ENCODE measurements at regions not wholly inside any gene's neighbourhood (a gene's known extent, or its start where the extent isn't known, plus 50 kb on each side); places are given as distances from the start of the nearest gene placed in this dataset.
A peak's percentile ranks its signal among the peaks of the same experiment; 100 is the strongest.

DNA sequence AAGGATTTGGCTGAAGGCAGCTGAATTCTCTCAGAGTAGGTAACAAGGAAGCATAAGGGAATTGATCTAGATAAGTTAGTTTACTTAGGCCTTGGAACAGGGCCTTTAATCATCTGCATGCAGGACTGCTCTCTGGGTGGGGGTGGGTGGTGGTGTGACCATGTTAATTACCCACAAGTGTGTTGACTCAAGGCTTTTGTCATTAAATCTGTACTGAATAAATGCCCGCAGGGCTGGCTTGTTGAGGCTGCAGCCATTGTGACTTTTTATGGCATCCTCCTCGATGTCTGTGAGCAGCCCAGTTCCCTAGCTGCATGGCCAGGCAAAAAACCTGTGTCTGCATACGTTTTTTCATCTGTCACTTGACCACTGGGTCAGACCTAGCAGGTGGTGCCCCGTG lies 63.5 kb upstream of the ASCC3 start:
- no peak for ATAC-seq
- intact Hi-C loops (cut with DNase I, micrococcal nuclease), result no loop called here
- no peak for DNase-seq

DNA sequence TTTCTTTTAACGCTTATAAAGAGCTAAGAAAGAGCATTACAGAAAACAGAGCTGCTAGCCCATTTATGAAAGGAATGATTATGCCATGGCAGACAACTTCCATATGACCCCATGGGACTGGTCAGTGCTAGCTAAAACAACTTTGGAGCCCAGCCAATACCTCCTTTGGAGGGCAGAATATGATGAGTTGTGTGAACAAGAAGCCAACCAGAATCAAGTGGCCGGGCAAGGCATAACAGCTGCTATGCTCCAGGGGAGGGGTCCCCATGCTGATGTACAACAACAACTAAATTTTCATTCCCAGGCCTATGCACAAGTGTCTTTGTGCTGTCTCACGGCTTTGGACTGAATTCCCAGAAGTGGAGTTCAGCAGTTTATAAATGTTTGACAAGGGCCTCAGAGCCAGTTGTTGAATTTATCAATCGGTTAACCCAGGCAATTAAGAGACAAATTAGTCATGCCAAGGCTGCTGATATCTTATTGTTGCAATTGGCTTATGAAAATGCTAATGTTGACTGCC lies 65.0 kb upstream of the ASCC3 start:
- intact Hi-C loops (cut with DNase I, micrococcal nuclease), result no loop called here
- DNase-seq, result no peak
- ATAC-seq, result no peak

DNA sequence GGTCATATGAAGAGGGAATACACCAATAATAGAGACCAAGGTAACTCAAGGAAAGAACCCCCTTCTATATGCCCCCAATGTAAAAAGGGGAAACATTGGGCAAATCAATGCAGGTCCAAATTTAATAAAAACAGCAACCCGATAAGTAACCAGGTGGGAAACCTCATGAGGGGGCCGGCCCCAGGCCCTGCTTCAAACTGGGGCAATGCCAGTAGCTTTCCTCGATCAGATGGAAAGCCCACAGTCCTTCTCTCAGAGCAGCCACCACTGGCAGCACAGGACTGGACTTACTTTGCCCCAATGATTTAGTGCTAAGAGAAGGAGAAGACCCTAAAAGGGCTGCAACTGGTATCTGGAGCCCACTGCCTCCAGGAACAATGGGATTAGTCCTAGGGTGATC lies 65.6 kb upstream of the ASCC3 start:
- ATAC-seq, result no peak
- intact Hi-C loops (cut with DNase I, micrococcal nuclease), result no loop called here
- DNase-seq, result no peak

DNA sequence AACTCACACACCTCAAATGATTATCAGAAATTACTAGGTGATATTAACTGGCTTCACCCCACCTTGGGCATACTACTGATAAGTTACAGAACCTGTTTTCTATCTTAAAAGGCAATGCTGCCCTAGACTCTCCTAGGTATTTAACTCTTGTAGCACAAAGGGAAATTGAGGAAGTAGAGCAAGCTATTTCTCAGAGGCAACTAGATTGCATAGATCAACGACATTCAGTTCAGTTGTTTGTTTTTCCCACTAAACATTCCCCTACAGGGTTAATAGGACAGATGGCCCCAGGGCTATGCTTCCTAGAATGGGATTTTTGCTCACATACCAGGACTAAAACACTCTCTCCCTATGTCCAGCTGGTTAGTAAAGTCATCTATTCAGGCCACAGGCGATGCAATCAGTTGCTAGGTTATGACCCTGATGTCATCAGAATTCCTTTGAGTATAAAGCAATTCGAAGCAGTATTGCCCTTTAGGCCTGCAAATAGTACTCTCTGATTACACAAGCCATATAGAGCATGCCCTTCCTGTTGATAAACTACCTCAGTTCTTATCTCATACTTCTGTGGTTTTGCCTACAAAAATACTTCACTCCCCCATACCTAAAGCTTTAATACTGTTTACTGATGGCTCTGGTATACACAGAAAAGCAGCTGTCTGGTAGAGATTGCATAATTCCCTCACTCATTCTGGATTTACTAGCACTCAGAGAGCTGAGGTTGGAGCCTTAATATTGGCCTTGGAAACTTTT lies 67.4 kb upstream of the ASCC3 start:
- peak; percentile 94 for ATAC-seq
- intact Hi-C loops (cut with DNase I, micrococcal nuclease), result no loop called here
- no peak for DNase-seq

DNA sequence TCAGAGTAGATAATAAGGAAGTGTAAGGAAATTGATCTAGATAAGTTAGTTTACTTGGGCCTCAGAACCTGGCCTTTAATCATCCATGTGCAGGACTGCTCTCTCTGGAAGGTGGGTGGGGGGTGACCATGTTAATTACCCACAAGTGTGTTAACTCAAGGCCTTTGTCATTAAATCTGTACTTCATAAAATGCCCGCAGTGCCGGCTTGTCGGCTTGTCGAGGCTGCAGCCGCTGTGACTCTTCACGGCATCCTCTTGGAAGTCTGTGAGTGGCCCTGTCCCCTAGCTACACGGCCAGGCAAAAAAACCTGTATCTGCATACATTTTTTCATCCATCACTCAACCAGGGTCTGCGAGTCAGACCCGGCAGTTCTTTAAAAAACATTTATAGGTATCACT lies 70.9 kb upstream of the ASCC3 start:
- intact Hi-C loops (cut with DNase I, micrococcal nuclease), result no loop called here
- DNase-seq (peak in 1 of 2 donors; percentile 15), ATAC-seq (peak; percentile 74)

DNA sequence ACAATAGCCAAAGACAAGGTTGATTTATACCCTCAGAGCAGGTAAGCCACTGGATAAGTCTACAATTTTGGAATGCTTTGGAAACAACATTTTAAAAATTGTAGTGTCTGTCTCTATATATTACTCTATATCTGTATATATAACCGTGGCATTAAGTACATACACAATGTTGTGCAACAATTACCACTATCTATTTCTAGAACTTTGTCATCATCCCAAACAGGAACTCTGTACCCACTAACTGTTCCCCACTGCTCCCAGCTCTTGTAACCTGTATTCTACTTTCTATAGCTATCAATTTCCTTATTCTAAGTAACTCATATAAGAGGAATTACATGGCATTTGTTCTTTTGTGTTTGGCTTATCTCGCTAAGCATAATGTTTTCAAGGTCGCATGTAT lies 78.2 kb upstream of the ASCC3 start:
- DNase-seq, result no peak
- intact Hi-C loops (cut with DNase I, micrococcal nuclease), result no loop called here
- ATAC-seq, result no peak

DNA sequence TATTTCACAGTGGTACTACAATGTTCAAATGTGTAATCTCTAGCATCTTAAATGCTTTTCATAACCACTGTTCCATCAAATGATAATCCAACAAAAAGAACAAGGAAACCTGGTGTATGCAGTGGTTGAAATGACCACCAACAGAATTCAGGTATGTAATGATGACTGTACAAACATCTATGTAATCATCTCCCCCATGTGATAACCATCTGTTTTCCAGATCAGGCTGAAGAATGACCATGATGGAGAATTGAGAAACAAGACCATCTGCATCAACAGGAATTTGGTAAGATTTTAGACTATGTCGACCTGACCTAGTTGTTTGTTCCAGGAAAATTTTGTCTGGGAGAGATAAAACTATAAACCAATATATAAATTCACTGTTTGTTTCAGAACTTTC lies 81.3 kb upstream of the ASCC3 start:
- no peak for DNase-seq
- ATAC-seq, result no peak
- intact Hi-C loops (cut with DNase I, micrococcal nuclease), result no loop called here

DNA sequence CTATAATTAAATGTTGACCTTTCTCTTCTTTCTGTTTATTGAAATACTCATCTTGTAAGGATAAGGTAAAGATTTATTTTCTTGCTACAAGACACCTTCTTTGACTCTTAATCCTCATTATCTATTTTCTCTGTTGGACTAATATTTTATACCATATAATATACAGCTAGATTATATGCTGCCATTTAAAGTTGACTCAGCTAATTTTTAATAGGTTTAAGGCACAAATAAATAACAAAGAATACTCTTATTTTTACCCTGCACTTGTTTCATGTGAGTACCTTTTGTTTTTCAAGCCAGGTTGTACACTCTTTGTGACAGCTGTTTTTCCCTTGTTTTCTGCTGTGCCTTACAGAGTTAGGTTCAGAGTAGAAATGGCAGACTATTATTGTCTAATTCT lies 83.9 kb upstream of the ASCC3 start:
- intact Hi-C loops (cut with DNase I, micrococcal nuclease), result no loop called here
- DNase-seq (no peak), ATAC-seq (no peak)

DNA sequence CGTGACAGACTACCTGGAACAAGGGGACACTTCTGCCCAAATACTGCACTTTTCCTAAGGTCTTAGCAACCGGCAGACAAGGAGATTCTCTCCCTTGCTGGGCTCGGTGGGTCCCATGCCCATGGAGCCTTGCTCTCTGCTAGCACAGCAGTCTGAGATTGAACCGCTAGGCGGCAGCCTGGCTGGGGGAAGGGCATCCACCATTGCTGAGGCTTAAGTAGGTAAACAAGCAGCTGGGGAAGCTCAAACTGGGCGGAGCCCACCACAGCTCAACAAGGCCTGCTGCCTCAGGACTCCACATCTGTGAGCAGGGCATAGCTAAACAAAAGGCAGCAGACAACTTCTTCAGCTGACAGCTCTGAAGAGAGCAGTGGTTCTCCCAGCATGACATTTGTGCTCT lies 87.8 kb upstream of the ASCC3 start:
- ATAC-seq (no peak), DNase-seq (no peak)
- intact Hi-C loops (cut with DNase I, micrococcal nuclease), result no loop called here

DNA sequence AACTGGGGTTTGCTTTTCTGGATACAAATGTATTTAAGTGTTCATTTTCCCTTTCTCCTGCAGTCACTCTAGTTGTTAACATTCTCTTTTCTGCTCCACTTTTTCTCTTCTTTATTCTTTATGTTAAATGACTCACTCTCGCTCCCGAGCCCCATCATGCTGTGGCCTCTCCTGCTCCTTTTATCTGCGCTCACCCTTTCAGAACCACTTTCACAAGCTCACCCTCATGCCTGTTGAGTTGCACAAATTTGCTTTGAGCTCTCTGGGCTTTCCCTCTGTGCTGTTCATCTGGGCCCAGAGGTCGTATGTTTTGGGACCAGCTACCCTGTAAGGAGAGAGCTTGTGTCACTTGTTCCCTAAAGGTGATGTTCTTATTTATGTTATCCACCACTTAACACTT lies 98.1 kb upstream of the ASCC3 start:
- no peak for DNase-seq
- intact Hi-C loops (cut with DNase I, micrococcal nuclease), result no loop called here
- ATAC-seq, result no peak

DNA sequence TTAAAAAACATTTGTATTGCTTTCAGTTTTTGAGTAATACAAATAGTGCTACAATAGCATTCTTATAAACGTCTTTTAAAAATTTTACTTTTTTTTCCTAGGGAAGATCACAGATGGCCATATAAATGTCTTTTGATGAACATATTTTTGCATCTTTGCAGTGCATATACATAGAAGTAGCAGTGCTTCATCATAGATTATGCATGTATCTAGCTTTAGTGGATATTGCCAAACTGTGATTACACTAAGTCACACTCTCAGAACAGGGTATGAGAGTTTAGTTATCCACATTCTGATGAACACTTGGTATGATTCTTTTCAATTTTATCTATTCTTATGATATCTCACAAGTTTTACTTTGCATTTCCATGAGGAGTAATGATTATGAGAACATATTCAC lies 99.8 kb upstream of the ASCC3 start:
- ATAC-seq (no peak), DNase-seq (no peak)
- intact Hi-C loops (cut with DNase I, micrococcal nuclease), result no loop called here

DNA sequence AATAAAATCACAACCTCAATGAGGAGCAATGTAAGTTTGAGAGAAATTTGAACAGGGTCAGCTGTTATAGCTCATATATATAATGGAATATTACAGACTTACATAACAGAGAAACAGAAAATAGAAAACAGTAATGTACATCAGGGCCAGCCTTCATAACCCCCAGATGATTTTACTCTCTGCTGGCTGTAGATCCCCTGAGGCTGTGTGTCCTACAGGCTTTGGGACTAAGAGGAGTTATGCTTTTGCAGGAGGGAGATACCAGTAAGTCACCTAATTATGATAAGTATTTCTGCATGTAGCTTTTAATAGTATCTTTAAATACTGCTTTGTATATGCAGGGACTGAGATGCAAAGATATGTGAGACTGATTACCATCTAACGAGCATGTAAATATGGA lies 105.8 kb upstream of the ASCC3 start:
- DNase-seq, result no peak
- ATAC-seq, result no peak
- intact Hi-C loops (cut with DNase I, micrococcal nuclease), result no loop called here

DNA sequence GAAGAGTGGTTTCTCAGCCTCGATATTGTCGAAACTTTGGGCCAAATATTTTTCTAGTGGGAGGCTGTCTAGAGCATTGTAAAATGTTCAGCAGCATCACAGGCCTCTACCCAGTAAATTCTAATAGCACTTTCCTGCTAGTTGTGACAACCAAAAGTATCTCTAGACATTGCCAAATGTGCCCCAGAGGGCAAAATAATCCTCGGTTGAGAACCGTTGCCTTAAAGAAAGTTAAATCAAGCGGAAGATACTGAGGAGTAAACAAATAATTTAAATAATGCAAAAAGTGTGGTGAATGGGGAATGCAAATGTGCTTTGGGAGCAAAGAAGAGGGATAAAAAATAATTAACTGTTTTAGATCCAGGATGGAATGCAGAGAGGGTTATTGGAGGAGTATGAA lies 106.4 kb upstream of the ASCC3 start:
- intact Hi-C loops (cut with DNase I, micrococcal nuclease), result no loop called here
- DNase-seq, result no peak
- ATAC-seq, result no peak

DNA sequence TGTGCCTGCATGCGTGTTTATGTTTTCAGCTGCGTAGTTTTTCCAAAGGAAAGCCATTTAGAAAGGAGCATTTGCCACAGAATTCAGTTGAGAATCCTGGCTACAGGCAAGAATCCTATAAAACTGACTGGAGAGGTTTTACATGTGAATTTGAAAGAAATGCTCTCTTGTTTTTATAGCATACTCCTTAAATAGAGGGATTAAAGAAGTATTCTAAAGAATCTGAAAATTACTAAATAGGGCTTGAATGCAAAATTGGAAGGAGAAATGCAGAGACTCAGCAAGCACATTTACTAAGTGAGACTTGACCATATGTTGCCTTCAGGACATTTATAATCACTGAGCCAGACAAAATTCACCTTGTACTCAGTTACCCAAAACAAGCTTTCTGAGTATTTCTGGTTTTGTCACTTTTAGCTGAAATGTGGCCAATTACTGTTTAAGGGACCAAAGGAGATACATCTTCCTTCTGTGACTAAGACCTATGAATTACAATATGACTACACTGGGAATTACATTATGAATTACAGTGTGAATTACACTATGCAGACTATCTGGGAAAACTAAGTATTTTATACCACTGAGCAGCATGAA lies 107.4 kb upstream of the ASCC3 start:
- ATAC-seq (no peak), DNase-seq (no peak)
- intact Hi-C loops (cut with DNase I, micrococcal nuclease), result no loop called here

DNA sequence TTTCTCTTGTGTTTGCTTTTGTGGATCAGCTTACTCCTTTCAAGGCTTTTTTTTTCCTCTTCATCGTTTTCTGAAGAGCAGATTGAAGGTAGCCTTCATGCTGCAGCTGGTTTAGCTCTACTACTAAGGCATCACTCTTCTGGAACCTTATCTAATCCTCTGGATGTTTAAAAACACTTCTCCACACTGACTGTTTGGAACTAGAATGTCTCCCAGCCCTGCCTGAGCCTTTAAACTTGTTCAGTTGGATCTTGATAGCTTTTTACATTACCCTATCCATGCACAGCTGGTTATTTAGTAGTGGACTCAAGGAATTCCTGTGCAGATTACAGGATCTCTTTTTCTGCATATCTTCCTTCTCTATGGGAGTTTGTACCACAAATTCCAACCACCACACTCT lies 108.9 kb upstream of the ASCC3 start:
- ATAC-seq (no peak), DNase-seq (no peak)
- intact Hi-C loops (cut with DNase I, micrococcal nuclease), result no loop called here

DNA sequence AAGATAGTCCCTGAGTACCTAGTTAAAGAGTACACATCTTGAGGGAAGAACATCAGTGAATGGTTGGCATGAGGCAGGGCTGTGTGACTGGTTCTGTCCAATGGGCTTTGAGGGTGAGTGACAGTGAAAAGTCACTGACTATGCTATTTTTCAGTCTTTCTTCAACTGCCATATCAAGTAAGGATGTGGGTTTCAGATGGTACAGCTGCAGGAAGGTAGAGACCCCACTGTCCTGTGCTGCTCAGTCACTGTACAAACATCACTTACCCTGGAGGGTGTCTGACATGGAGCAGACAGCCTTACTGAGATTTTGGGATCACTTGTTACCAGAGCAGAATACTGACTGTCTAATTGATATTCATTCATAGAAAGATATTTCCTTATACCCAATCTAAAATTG lies 115.3 kb upstream of the ASCC3 start:
- DNase-seq, result no peak
- intact Hi-C loops (cut with DNase I, micrococcal nuclease), result no loop called here
- no peak for ATAC-seq

DNA sequence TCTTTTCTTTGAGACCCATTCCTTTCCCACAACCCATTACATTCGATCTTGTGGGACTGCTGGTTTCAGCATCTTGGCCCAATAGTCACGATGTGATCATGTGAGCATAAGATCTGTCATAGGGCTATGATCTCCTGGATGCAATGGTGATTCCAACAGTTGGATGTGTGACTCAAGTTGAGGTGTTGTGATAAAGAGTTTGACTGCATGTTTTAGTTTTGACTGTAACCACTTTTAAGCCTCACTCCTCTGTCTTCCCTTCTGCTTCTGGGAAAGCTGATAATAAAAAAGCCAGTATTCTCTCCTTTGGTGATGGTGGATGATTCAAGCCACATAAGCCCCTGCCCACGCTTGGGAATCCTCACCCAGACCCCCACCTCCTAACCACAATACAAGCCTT lies 117.0 kb upstream of the ASCC3 start:
- intact Hi-C loops (cut with DNase I, micrococcal nuclease), result no loop called here
- ATAC-seq, result no peak

DNA sequence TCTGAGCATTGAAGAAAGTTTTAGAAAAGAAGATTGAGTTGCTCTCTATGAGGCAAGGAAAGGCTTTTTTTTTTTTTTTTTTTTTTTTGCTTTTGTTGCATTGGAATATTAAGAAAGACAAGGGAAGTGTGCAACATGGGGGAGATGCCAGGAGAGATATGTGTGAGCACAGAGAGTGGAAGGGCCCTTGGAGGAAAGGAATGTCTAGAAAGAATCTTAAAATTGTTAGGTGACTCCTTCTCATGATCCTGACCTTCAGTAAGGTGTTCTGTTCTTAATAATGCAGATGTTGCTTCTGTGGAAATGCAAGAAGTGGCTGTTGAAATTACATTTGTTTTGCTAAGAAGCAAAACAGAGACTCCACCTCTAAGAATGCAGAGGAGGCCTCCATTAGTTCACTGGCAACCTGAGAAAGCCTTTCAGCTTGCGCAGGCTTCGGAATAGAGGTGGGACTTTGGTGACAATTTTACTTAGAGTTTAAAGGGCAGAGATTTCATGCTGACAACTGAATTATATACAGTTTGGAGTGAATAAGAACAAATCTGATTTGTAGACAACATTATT lies 118.0 kb upstream of the ASCC3 start:
- intact Hi-C loops (cut with DNase I, micrococcal nuclease), result no loop called here
- ATAC-seq, result no peak
- DNase-seq, result no peak

More for the DNA sequence above, 117.0 kb upstream of the ASCC3 start:
- DNase-seq, result no peak

DNA sequence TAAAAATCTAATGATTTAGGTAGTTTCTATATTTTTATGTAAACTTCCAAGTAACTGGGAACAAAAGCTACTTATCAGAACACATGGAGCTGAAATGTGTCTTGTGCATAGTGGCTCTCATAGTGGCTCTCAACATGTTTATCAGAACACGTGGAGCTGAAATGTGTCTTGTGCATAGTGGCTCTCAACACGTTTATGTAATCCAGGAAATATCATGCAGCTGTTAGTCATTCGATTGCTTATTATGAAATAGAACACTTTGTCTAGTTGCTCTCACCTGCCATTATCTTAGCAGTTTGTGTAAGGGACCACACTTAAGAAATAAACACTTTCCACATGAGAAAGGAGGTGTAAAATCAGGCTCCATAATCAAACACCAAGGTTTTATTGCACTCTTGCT lies 119.2 kb upstream of the ASCC3 start:
- ATAC-seq (peak; percentile 80), DNase-seq (no peak)
- intact Hi-C loops (cut with DNase I, micrococcal nuclease), result no loop called here

DNA sequence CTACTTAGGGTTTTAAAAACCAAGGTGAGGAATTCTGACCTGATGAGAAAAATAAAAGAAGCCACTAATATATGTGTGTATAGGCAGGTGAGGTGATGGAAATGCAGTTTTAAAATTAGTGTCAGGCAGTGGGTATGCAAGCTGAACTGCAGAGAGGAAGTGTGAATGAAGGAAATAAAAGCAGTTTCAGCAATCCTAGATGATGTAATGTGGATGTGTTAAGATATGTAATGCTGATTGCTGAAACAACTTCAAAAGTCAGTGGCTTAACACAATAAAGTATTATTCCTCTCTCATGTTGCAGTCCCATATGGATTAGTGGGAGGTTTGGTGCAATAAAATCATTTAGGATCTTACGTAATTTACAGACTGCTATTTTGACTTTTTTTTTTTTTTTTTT lies 119.9 kb upstream of the ASCC3 start:
- peak; percentile 92 for ATAC-seq

DNA sequence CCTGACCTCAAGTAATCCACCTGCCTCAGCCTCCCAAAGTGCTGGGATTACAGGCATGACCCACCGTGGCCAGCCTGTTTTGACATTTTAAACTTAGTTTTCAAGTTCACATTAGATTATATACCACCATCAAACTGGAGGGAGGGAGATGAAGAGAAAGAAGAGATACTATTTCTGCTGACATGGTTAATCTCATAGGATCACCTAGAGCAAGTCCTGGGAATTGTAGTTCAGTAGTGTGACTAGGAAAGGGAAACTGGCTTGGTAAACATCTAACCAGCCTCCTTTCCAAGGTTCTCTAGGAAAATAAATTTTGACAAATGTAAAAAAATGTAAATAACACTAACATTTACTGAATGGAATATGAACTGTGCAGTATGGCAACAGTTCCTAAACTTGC lies 120.5 kb upstream of the ASCC3 start:
- ATAC-seq, result no peak
- intact Hi-C loops (cut with DNase I, micrococcal nuclease), result no loop called here
- no peak for DNase-seq

More for the DNA sequence above, 119.9 kb upstream of the ASCC3 start:
- DNase-seq, result no peak
- intact Hi-C loops (cut with DNase I, micrococcal nuclease), result no loop called here

All from left colon (tissue), 2 donors.